Prostate gland (tissue), 2 donors: ENCODE measurements at regions not wholly inside any gene's neighbourhood (a gene's known extent, or its start where the extent isn't known, plus 50 kb on each side); places are given as distances from the start of the nearest gene placed in this dataset.

ENCODE experiments used
- CTCF ChIP-seq, 4 experiments: fragments of 200-600 bp in 2 of 4; fragments of 450-650 bp in 2 of 4; sonication (generic) in 2 of 4; IDR thresholded peaks; 1 replicate in 3 of 4; 2 replicates in 1 of 4; pipeline ENCODE4 v1.5.1; 2016 to 2019; ENCODE audit warnings: antibody characterized with exemption in 4 of 4, mild to moderate bottlenecking in 2 of 4, moderate library complexity in 2 of 4
- POLR2A ChIP-seq: fragments of 450-650 bp; IDR thresholded peaks from one replicate; pipeline ENCODE4 v1.6.1; 2016; ENCODE audit warnings: antibody characterized with exemption, mild to moderate bottlenecking
- POLR2AphosphoS5 ChIP-seq: sonication (generic); formaldehyde crosslinking; IDR thresholded peaks from one replicate; pipeline ENCODE4 v1.6.1; 2017; ENCODE audit warnings: antibody characterized with exemption

- no peak for TF ChIP-seq CTCF (IDR thresholded peaks at IDR 0.05)
- TF ChIP-seq POLR2AphosphoS5: no peak
- TF ChIP-seq POLR2A: no peak
These were observed 91.2 kb upstream of the SULT1C3 start for GRCh38 chr2:108148555-108148954.
